KOPT-K1 (cell line): ENCODE measurements at regions not wholly inside any gene's neighbourhood (a gene's known extent, or its start where the extent isn't known, plus 50 kb on each side); places are given as distances from the start of the nearest gene placed in this dataset.
"Not testable (repeated sequence)": the region's sequence is repeated elsewhere in the genome, so short reads cannot be mapped to it uniquely, and the experiment has no call there.

Experiments
- H3K27ac ChIP-seq: fragments of 200-600 bp; sonication (generic); 2 replicates; pipeline ENCODE4 v1.5.1; 2016; ENCODE audit warnings: antibody characterized with exemption, mild to moderate bottlenecking, low read depth, low read length; ENCODE audit not compliant: poor library complexity, severe bottlenecking
- H3K36me3 ChIP-seq: fragments of 200-600 bp; sonication (generic); 2 replicates; pipeline ENCODE4 v1.5.1; 2017; ENCODE audit warnings: antibody characterized with exemption, mild to moderate bottlenecking, low read length, moderate library complexity; ENCODE audit not compliant: insufficient read depth
- H3K9me3 ChIP-seq: fragments of 200-600 bp; sonication (generic); 2 replicates; pipeline ENCODE4 v1.5.1; 2017; ENCODE audit warnings: antibody characterized with exemption, low read length, mild to moderate bottlenecking; ENCODE audit not compliant: insufficient read depth, poor library complexity, severe bottlenecking

GRCh38 chr20:47971058-47971791 is 185.9 kb upstream of the SULF2 start:
- Histone ChIP-seq H3K36me3 (no peaks in the 10 kb centered on the region), H3K27ac (no peak overlapping the region), H3K9me3 (no peaks in the 10 kb centered on the region)

- no peak overlapping the region for H3K27ac ChIP-seq
- no peaks in the 10 kb centered on the region for H3K9me3 ChIP-seq
- no peaks in the 10 kb centered on the region for H3K36me3 ChIP-seq
Measured at GRCh38 chr20:47970282-47970903, 185.1 kb upstream of the SULF2 start.

GRCh38 chr20:47969426-47969825 is 184.1 kb upstream of the SULF2 start:
- H3K36me3 ChIP-seq = no peaks in the 10 kb centered on the region
- no peak overlapping the region for H3K27ac ChIP-seq
- no peaks in the 10 kb centered on the region for H3K9me3 ChIP-seq

GRCh38 chr20:47968541-47969310 is 183.4 kb upstream of the SULF2 start:
- H3K36me3 ChIP-seq = no peaks in the 10 kb centered on the region
- no peak overlapping the region for H3K27ac ChIP-seq
- no peaks in the 10 kb centered on the region for H3K9me3 ChIP-seq

- no peak overlapping the region for H3K27ac ChIP-seq
- no peaks in the 10 kb centered on the region for H3K36me3 ChIP-seq
- no peaks in the 10 kb centered on the region for H3K9me3 ChIP-seq
Measured at GRCh38 chr20:47964149-47964548, 178.9 kb upstream of the SULF2 start.

GRCh38 chr20:47963022-47963421 is 177.7 kb upstream of the SULF2 start:
- Histone ChIP-seq H3K9me3 (no peaks in the 10 kb centered on the region), H3K36me3 (no peaks in the 10 kb centered on the region), H3K27ac (no peak overlapping the region)

- Histone ChIP-seq H3K27ac (no peak overlapping the region), H3K36me3 (no peaks in the 10 kb centered on the region), H3K9me3 (no peaks in the 10 kb centered on the region)
Measured at GRCh38 chr20:47962286-47962963, 177.1 kb upstream of the SULF2 start.

GRCh38 chr20:47960769-47961541 is 175.7 kb upstream of the SULF2 start:
- Histone ChIP-seq H3K36me3 (no peaks in the 10 kb centered on the region), H3K27ac (no peak overlapping the region), H3K9me3 (no peaks in the 10 kb centered on the region)

GRCh38 chr20:47960277-47960676 is 175.0 kb upstream of the SULF2 start:
- no peaks in the 10 kb centered on the region for H3K9me3 ChIP-seq
- no peaks in the 10 kb centered on the region for H3K36me3 ChIP-seq
- no peak overlapping the region for H3K27ac ChIP-seq

GRCh38 chr20:47957989-47958801 is 172.9 kb upstream of the SULF2 start:
- not testable (repeated sequence) for H3K27ac ChIP-seq, H3K36me3 ChIP-seq, H3K9me3 ChIP-seq

- Histone ChIP-seq H3K27ac (no peak overlapping the region), H3K36me3 (no peaks in the 10 kb centered on the region), H3K9me3 (no peaks in the 10 kb centered on the region)
Measured at GRCh38 chr20:47957135-47957534, 171.9 kb upstream of the SULF2 start.

GRCh38 chr20:47956268-47956995 is 171.2 kb upstream of the SULF2 start:
- no peaks in the 10 kb centered on the region for H3K9me3 ChIP-seq
- H3K27ac ChIP-seq = no peak overlapping the region
- H3K36me3 ChIP-seq = no peaks in the 10 kb centered on the region

GRCh38 chr20:47953471-47953870 is 168.2 kb upstream of the SULF2 start:
- Histone ChIP-seq H3K27ac (no peak overlapping the region), H3K9me3 (no peaks in the 10 kb centered on the region)

More at GRCh38 chr20:47953471-47953870, 168.2 kb upstream of the SULF2 start:
- no peaks in the 10 kb centered on the region for H3K36me3 ChIP-seq
